ENCODE measurements at regions not wholly inside any gene's neighbourhood (a gene's known extent, or its start where the extent isn't known, plus 50 kb on each side); places are given as distances from the start of the nearest gene placed in this dataset.

GRCh38 chr10:1809139-1809741 lies 71.9 kb upstream of the ADARB2 start:
- TF ChIP-seq CTCF (conservative IDR thresholded peaks at IDR 0.05; ENCODE audit: low read depth, low read length) (no peak), EZH2phosphoT487 (IDR thresholded peaks at IDR 0.05; ENCODE audit: borderline replicate concordance, low read length) (no peak)

Data from PC-3 (cell line).